Stimulated activated CD4-positive, alpha-beta T cell treated with anti-CD3 and anti-CD28 coated beads, Interleukin-15, amount 100 ng/mL, for 1 hour (primary cell): ENCODE measurements at regions not wholly inside any gene's neighbourhood (a gene's known extent, or its start where the extent isn't known, plus 50 kb on each side); places are given as distances from the start of the nearest gene placed in this dataset.

Experiments
- DNase-seq, 2 donors: peaks; one replicate each; pipeline ENCODE4 v3.0.0-alpha.2; 2020; ENCODE audit warnings: low read depth in 1 of 2, low spot score in 1 of 2

- DNase-seq, result no peak
Measured at GRCh38 chr12:14252697-14253096, 112.8 kb upstream of the ATF7IP start.

- DNase-seq, result no peak
Measured at GRCh38 chr12:14253496-14253895, 112.0 kb upstream of the ATF7IP start.

DNA sequence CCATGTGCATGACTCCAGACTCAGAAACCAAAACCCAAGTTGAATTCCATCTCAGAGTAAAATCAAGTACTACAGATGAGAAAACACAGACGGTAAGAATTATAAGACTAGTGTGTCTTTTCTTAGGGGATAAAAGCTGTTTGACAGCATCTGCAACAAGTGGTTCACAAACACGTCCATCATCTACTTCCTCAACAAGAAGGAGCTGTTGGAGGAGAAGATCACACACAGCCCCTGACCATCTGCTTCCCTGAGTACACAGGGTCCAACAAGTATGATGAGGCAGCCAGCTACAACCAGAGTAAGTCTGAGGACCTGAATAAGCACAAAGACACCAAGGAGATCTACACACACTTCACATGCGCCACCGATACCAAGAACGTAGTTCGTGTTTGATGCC lies 110.7 kb upstream of the ATF7IP start:
- no peak for DNase-seq

DNA sequence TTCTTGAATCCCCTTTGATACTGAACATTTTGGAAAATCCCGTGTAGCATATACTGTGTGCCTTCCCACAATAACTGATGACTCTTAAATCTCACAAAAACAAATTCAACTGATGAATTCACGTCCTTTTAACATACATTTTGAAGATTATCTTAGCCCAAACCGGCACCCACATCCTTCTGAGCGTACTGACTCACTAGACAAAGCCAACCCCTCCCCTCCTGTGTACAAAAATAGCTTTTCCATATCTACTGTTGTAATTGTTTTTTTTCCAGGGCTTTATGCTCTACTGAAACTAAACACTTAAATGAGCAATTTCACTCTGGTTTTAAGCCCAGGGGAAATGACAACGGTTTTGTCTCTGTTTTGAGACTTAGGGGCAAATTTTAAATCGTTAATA lies 109.4 kb upstream of the ATF7IP start:
- DNase-seq, result no peak

DNA sequence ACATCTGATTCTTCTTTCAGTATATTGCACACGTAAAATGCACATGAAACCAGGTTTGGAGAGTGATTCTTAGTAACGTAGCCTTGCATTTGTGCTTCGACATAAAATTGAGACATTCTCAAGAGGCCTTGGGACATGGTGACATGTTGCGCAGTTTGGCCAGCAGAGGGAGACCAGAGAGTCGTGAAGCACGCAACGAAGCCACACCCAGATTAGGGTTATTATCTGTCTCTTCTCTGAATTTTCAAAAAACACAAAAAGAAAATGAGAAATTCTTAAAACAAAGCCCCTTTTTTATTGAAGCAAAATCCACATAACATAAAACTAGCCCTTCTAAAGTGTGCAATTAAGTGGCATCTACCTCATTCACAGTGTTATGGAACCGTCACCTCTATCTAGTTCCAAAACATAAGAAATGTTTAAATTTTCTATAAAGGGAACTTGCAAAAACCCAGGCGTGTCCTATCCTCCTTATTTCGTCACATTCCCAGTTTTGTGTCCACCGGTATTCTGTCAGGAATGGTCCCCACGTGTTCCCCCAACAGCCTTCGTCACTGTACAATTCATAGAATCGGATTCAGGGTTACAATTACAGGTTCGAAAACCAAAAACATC lies 108.8 kb upstream of the ATF7IP start:
- peak; percentile 43 to 55 for DNase-seq

GRCh38 chr12:14257303-14257733 lies 108.2 kb upstream of the ATF7IP start:
- DNase-seq, result no peak

GRCh38 chr12:14257734-14258574 lies 107.5 kb upstream of the ATF7IP start:
- DNase-seq, result peak; percentile 46 to 61

DNA sequence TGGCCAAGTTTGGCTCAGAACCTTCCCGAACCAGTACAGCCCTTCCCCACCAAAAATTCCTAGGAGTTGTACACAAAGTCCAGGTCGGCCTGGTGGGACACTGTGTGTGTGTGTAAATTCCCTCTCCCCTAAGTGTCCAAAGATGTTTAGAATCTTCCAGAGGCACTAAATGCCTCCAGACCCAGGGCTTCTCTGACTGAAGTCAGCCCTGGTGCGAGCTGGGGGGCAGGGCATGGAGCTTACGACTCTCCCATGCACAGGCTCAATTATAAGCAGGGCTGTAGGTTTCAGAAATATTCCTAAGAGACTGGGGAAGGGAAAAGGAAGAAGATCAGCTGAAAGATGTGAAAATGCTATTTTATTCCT lies 106.9 kb upstream of the ATF7IP start:
- DNase-seq, result no peak

GRCh38 chr12:14259481-14260010 lies 105.9 kb upstream of the ATF7IP start:
- DNase-seq, result no peak

DNA sequence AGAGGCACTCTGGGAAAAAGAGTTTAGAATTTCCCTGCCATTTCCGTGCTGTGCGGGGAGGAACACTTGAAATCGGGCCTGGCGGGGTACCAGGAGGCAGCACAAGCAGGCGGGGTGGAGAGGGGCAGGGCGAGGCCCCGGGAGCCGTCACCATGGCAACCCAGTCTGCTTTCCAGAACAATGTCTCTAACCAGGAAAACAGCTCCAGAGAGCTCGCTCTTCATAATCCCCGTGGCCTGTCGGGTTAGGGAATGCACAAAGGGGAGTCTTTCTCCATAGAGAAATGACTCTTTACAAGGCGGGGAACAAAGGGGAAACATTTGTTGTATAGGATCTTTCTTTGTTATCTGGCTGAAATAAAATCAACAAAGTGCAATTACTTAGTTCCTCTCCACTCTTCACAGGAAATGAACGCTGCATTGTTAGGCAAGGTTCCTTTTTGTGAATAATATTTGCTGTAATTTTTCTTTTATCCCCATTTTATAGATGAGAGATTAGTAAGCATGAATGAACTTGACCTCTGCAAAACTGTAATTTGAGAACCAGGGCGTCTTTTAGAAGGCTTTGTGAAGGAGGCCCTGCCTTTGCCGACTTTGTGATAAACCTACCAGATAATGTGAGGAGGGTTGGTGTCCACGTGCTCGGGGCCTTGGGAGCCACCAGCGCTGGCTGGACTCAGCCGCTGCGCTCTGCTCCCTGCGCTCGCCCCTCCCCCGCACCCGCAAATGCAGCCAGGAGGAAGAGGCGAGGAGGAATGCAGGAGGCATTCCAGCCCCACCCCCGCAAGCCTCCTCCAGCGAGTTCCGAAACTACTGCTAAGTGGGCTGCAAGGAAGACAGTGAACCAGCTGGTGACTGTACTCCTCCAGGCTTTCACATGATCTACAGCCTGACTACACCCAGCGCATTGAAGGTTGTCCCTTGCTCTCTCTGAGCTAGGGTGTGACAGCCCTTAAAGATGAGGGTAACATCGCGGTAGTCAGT lies 105.2 kb upstream of the ATF7IP start:
- no peak for DNase-seq

DNA sequence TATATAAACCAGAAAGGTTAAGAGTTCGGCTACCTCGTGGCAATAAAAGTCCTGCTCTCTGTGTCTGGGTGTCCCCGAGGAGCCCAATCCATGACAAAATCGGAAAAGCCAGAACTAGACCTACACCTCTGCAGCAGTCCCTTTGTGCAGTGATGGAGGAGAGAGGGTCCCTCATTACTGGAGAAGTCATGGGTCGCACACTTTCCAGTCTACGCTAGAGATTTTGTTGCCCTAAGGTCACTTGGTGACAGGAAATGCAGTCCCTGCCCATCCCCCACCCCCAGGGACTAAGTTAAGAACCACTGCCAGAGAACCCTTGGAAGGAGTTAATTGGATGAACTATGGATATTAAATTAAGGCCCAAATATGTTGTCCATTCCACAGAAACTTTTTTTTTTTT lies 104.4 kb upstream of the ATF7IP start:
- DNase-seq, result no peak

DNA sequence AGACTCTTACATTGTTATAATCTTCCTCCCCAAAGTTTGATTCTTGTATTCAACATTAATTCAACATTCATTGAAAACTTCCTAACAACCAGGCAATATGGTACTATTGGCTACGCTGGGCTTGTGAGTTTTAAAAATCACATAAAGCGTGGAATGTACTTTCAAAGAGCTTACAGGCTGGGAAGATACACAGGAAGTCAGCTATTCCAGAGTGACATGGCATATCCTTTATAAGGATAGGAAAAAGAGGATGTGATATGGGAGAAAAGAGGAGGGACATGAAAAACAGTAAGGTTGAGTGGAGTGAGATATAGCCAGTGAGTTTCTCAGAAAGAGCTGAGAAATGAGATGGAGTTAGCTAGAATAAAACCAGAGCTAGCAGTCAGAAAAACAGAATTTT lies 103.6 kb upstream of the ATF7IP start:
- no peak for DNase-seq

DNA sequence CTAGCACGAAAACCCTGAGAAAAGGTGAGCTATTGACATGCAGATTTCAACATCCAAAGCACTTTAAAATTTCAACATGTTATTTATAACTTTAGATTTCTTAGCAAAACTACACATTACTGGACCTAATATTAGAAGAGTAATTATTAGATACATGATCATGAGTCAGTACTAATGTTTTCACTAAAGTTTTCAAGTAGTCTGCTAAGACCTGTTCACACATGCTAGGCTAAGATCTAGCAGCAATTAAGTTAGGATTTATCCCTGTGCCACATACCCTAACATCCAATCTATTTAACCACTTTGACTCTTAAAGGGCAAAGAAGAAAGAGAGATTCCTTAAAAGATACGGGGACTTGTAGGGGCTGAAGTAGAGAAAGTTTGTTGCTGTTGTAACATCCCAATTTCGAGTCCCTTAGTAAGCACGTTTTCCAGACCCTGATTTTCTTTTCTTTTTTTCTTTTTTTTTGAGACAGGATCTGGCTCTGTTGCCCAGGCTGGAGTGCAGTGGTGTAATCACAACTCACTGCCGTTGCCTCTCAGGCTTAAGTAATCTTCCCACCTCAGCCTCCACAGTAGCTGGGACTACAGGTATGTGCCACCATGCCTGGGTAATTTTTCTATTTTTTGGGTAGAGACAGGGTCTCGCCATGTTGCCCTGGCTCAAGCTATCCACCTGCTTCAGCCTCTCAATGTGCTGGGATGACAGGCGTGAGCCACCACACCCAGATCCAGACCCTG lies 102.5 kb upstream of the ATF7IP start:
- DNase-seq, result no peak

GRCh38 chr12:14263742-14264141 lies 101.7 kb upstream of the ATF7IP start:
- DNase-seq, result no peak

DNA sequence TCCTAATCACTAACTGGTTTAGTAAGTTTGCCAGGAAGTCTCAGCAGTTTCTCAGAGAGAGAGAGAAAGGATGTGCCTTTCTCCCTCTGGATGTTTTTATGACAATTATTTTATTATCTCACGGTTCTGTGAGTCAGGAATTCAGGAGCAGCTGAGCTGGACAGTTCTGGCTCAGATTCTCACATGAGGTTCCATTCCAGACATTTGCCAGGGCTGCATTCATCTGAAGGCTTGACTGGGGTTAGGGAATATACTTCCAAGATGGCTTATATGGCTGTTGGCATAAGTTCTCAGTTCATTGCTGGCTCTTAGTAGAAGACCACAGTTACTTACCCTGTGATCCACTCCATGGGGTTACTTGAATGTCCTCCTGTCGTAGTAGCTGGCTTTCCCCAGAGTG lies 101.2 kb upstream of the ATF7IP start:
- DNase-seq, result no peak

- no peak for DNase-seq
Measured at GRCh38 chr12:14264778-14265177, 100.7 kb upstream of the ATF7IP start.

GRCh38 chr12:14268120-14268515 lies 97.4 kb upstream of the ATF7IP start:
- no peak for DNase-seq

GRCh38 chr12:14270392-14270791 lies 95.1 kb upstream of the ATF7IP start:
- DNase-seq, result no peak

DNA sequence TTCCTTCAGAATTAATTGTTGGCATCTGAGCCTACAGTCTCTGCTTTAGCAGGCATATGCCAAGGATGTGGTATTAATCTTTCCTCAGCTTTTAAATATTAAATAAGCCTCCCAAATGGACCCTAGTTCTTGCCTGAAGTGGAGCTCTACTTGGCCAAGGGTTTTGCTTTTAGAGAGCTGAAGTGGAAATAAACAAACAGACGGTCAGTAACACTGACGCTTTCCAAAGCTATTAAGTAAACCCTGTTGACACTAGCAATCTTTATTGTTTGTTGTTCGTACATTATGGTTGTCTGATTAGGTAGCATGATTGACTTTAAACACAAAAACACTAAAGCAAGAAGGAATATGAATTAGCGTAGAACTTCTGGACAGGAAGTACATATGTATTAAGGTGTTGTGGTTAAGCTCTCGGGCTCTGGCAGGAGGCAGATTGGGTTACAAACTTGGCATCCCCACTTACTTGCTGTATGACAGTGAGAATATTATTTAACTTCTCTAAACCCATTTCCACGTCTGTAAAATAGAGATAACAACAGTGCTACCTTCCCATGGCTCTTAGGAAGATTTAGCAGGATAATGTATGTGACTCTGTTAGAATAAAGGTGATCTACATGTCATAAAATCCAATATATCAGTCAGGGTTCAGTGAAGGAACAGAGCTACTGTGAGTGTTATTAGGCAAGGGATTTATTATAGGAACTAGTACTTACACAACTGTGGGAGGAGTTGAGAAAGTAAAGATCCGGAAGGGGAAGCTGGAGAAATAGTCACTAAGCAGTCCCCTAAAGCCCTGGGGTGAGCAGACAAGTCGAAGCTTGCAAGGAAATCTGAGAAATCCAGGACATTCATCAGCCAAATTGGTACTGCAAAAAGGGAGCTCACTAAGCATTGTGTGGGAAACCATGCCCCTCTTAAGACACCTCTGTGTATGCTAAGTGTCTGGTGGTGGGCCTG lies 92.2 kb upstream of the ATF7IP start:
- no peak for DNase-seq

DNA sequence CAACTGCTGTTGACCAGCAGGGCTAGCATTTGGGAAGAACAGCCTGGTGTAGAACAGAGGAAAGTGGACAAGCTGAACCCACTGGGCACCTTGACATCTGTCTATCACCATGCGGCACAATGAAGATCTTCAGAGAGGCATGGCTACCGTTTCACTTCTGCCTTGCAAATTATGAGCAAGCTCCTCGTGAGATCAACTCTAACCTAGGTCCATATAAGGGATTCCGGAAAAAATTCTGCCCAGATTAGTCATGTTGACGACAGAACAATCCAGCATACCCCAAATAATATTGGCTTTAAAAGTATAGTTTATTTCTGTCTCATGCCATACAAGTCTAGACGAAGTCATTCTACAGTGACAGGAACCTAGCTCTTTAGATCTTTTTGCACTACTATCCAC lies 91.6 kb upstream of the ATF7IP start:
- DNase-seq, result no peak
